GM19351 (cell line): ENCODE measurements at regions not wholly inside any gene's neighbourhood (a gene's known extent, or its start where the extent isn't known, plus 50 kb on each side); places are given as distances from the start of the nearest gene placed in this dataset.

Source experiments
- ATAC-seq: cut with Tn5 transposase; IDR thresholded peaks from one replicate; pipeline ENCODE4 v1.9.1; 2021; ENCODE audit warnings: mild to moderate bottlenecking, moderate library complexity; ENCODE audit not compliant: unreplicated experiment

DNA sequence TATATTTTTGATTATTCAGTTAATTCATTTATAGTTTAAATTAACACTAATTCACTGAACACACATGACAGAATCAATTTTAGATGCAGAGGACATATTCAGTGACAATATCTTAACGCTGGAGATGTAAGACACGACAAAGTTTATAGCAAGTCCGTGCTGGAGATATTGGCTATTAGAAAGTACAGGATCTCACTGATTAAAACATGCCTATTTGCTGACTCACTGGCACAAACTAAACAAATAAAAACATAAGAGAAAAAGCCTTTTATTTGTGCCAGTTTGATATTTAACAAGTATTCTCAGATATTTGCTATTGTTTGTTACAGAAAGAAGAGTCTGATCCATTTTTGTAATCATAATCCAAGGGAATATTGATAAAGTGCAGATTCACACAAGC, 1122.9 kb upstream of the B3GALT2 start:
- ATAC-seq, result no peak

DNA sequence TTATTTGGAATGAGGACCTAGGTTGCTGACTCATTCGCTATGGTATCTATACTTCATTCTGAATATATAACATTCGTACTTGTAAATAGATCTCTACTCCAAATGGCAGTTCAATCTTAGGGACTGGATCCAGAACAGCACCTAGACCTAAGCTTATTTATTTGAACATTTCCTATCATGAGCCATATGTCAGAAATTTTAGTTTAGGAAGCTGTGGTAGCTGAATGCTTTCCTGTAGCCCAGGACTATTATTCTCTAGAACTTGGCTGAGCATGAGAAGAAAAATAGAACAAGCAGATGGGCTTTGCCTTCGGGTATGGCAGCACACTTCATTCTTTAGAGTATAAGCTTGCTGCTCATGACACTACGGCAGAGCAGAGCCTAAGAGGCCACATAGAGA, 1114.4 kb upstream of the B3GALT2 start:
- ATAC-seq, result no peak

DNA sequence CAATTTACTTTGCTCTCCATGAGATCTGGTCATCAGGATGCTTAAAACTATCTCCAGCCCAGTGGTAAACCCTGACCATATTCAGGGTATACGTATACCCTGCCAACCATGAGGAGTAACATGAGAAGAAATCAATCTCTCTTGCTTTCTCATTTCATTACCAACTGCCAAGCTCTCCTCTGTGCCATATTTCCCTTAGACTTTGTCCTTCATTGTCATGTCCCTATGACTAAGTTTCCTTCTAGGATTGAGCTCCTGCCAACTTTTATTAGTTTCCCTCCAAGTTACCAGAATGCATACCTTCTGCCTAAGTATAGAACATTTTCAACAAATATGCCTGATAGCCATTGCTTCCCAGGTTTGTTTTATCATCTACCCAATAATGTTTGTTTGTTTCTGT, 1113.9 kb upstream of the B3GALT2 start:
- no peak for ATAC-seq

DNA sequence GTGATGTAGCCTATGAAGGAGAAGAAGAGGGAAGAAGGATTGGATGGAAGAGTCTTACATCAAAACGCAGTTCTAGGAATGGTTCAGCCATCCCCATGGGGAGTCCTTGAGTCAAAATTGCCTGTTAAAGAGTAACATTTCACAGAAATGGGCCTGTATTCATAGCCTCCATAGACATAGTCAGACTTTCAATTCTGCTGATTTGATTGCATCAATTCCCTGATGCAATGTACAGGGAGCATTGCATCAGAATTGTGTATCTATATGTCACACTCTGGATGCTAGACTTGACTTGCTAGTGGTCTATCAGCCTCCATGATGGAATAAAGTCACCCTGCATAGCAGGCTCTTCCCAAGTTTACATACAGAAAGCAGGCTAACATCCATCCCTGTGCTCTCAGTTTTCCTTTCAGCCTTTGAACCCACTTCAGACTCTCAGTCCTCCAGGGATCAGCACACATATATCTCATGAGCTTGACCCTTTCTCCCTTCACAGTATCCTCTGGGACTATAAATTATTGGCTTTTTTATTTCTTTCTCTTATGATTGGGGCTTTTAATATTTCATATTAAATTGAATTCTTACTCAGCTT, 1111.7 kb upstream of the B3GALT2 start:
- ATAC-seq, result no peak

DNA sequence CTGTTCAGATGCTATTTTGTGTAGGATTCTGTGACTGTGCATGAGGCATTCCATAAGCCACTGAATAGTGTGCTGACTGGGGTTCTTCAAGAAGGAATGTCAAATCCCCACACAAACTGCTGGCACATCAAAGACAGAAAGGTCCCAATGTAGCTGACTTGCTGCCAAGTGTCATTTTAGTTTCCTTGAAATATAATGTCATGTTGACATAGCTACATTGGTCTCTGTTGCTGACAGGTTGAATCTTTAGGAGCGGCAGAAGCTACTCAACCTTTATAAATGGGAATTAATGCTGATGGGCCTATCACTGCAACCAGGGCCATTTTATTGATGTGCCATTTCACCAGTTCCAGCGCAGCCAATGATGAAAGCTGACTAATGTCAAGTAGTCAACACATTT, 1110.7 kb upstream of the B3GALT2 start:
- no peak for ATAC-seq

DNA sequence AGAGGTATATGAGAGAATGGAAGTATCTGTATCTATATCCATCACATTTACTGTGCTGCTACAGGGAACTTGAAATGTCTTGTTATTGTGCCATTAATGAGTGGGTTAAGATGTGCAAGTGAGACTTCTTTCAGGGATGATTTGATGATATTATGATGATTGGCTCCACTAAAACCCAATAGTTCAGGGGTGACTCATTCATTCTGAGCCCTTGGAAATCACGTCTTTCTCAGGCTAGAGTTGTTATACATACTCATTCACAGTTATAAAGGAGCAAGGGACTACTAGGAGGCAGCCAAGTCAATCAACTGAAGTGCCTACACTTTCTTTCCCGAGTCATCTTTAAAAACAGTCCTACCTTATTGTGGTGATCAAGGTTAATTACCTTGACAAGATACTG, 1109.8 kb upstream of the B3GALT2 start:
- no peak for ATAC-seq

DNA sequence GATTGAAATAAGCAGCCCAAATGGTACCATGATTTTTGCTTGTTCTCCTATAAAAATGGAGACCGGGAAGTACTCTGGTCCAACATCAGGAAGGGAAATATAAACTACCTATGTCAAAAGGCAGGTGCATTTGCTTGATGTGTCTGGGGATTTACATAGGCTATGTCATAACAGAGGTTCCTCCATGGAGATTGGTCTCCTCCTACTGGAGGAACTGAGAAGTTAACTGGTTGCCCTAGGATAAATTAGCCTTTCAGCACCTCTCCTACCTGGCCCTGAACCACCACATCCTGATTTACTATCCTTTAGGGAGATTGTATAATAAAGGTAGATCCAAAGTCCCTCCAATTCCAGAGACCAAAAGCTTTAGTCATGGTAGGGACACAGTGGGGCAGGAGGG, 1109.3 kb upstream of the B3GALT2 start:
- ATAC-seq, result peak; percentile 94

DNA sequence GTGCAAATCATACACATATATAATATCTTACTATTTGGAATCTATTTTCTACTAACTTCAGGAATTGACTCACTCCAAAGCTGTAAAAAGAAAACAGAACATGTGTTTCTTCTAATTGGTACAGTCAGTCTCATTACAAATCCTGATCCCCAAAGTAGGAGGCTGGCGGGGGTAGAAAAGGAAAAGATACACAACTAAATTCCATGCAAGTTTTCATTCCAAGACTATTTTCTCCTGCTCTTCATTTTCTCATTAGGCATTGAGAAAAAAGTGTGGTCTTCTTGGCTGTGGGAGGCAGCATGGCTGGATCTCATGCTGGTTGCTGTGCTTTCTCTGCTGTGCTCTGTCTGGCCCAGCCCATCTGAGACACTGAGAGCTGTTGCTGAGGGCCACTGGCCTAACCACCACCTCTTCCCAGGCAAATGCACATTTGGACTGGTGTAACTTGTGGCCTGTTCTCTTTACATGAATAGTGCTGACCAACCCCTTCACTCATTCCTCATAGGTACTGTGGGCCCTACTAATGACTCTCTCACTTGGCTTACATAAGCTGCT, 1107.5 kb upstream of the B3GALT2 start:
- ATAC-seq, result no peak

DNA sequence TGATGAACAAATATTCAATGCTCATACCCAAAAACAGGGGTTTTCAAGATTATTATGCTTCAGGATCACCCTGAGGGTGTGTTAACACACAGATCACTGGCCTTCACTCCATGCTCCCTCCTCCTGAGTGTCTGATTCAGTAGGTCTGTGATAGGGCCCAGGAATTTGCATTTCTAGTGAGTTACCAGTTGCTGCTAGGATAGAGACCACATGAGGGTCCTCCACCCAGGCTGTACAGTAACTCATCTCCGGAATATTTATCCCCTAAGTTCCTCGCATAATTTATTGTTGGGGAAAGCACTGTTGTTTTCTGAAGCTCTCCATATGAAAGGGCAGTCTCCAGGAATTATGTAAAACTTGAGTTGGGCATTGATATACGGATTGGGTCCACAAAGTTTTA, 1106.6 kb upstream of the B3GALT2 start:
- ATAC-seq, result no peak

DNA sequence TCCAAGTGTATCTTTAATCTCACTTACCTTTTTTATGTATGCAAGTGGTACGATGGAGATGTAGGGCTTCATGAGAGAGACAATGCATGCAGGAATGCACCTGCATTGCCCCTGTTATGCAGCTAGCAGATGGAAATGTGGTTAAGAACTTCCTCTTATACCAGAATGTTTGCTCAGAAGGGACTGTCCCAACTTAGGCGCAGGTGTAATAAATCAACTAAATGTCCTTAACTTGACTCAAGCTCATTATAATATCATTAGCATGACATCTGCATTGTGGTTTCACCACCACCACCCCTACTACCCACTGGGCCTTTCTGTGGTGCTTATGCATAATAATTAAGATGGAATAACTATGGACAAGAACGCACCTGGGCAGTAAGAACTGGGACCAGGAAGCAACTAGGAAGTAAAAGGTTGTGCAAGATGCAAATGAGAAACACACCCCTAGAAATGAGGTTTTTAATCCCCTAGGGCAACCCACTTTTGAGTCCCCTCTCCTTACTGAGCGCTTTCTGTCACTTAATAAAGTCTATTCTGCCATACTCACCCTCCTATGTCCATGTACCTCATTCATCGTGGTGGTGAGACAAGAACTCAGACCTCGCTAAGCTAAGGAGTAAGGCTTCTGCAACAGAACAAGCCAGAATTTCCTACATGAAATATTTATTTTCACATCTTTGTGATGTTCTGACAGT, 1103.3 kb upstream of the B3GALT2 start:
- peak; percentile 95 for ATAC-seq

DNA sequence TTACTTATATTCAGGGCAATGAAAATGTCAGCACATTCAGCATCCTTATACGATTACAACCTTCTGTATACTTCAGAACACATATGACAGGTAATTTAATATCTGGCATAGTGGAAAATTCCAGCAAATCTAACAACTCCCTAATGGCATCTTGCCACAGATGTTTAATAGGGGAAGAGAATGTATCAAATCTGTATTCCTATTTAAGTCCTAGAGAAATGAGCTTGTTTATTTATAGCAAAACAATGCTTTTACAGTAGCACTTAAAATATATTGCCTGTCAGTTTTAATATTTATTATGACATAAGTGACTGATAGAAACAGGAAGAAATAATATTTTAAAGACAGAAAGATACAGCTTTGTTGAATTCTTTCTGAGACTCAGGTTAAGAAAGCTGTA, 1101.8 kb upstream of the B3GALT2 start:
- no peak for ATAC-seq

DNA sequence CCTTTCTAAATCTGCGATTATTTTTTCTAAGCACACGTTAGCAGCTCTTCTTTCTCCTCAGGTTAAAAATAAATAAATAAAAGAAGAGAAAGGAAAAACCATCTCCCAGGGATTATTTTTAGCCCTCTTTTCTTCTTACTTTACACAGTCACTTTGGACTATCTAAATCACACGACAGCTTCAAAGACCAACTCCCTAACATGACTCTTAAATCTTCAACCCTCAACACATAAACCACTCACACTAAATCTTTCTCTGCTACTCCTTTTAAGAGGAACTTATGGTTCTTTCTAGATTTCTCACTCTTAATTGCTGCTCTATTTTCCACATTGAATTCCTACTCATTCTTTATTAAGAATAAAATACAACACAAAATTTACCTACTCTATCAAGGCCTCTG, 1095.0 kb upstream of the B3GALT2 start:
- no peak for ATAC-seq

DNA sequence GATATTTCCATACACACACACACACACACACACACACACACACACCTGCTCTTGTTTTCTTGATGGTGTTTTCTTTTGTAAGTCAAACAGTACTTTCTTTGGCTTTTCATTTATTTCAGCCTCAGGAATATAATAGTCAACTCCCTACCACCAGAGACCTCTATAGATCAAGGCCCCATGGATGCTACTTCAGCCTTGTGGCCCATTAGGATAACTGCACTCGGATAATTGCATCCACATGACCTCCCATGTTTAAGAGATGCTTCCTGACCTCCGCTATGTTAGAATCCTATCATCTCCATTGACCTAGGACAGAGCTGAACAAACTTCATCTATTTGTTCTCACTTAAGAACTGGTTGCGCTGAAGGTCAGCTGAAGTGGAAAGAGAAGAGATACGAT, 1094.0 kb upstream of the B3GALT2 start:
- ATAC-seq, result no peak

DNA sequence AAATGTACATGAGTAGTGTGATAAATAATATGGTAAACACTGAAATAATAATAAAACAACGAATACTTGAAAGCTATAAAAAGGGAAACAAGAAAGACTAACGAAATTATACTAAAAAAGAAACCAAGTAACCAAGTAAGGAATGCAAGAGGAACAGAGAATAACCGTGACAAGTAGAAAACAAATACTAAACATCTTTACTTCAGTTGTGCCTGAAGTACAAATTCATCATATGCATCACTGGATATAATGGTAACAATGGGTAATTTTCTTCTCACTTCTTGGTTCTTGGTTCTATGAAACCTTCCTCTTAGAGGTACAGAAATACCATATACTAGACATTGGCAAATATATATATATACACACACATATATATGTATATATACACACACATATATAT, 1093.6 kb upstream of the B3GALT2 start:
- peak; percentile 93 for ATAC-seq

DNA sequence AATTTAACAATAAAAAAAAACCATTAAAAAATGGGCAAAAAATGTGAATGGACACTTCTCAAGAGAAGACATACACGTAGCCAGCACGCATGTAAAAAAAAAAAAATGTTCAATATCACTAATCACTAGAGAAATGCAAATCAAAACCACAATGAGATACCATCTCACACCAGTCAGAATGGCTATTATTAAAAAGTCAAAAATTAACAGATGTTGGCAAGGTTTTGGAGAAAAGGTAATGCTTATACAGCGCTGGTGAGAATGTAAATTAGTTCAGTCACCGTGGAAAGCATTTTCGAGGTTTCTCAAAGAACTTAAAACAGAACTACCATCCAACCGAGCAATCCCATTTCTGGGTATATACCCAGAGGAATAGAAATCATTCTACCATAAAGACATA, 1091.5 kb upstream of the B3GALT2 start:
- ATAC-seq, result peak; percentile 33

DNA sequence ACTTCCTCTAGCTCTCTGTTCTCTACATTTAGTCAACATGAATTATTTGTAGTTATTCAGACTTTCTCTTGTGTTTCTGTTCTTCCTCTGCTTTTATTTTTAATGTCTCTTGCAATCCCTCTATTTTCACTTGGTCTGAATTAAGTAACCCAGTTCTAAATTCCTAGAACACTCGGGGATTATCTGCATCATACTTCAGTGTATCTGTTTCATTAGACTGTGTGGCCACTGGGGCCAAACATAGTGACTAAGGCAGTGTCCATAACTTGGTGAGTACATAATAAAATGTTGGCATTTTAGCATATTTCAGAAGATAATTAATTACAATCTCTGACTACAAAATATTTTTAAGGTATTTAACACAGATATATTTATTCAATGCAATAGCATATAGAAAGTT, 1087.2 kb upstream of the B3GALT2 start:
- ATAC-seq, result no peak

DNA sequence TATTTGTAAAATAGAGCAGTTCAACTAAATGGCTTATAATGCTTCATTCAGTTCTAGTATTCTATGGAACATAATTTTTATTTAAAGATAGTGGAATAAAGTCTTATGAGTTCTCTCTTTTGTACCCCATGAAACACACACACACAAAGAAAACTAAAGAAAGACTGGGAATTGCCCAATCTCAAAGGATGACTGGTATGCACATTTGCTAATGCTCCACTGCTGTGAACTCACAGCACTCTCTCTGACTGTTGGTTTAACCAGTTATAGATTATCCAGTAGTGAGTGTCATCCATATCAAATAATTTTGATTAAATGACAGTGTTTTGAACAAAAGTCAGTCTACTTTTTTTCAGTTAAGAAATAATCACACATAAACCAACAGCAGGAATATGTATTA, 1082.4 kb upstream of the B3GALT2 start:
- no peak for ATAC-seq

DNA sequence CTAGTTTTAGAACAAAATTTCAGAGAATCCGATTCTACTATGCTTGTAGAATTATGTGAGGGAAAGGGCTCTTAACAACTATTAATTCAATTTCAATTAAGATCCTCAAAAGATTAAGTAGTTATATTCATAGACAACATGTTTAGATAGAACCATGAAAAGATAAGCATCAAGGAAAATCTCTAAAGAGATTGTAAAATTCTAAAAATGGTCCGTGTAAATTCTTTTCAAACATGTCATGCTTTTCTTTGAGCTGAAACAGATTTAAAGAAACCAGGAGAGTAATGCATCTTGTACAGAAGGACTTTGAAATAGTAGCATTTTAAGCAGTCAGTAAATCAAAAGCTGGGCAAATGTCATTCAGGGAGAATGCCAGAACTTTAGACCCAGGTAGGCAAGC, 1080.6 kb upstream of the B3GALT2 start:
- no peak for ATAC-seq

DNA sequence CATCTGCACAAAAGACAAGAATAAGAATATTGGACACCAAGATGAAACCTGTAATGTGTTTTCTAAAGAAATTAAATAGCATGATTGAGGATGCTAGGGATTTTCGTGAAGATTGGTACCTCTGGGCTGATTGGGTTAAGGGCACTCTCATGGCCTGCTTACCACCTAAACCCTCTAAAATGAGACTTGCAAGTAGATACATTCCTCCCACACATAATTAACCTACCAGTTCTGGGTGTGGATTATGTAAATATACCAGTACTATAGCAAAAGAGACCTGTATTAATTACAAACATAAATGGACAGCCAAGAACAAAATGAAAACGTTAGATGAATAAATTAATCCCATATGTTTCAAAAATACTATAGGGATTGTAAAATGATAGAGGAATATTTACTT, 1069.6 kb upstream of the B3GALT2 start:
- ATAC-seq, result no peak

DNA sequence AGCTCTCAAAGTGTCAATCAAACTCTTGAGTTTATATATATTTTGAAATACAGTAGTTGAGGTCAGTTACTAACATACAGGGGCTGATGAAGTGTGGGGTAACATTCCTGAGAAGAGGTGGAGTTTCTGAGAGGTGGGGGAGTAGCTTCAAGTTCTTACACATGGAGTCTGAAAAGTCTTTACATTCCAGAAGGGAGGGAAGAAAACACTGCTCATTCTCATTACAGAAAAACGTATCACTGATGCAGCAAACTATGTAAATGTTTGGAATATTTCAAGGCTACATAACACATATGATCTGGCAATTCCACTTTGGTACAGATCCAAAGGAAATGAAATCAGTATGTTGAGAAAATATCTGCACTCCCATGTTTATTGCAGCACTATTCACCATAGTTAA, 1065.8 kb upstream of the B3GALT2 start:
- ATAC-seq, result no peak

DNA sequence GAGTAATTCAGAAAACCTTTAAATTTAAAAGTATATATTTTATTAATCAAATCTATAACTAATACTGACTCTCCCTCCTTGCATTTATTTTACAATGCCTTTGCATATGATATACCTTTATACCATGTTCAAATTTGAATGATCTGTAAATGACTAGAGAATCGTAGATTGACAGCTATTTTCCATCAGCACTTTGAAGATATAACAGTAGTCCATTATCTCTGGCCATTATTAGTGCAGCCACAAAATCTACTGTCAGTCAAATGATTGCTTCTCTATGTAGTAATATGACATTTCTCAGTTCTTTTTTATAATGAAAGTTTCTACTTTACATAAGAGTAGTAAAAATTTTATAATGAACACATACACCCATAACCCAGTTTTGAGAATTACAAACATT, 1054.8 kb upstream of the B3GALT2 start:
- no peak for ATAC-seq

DNA sequence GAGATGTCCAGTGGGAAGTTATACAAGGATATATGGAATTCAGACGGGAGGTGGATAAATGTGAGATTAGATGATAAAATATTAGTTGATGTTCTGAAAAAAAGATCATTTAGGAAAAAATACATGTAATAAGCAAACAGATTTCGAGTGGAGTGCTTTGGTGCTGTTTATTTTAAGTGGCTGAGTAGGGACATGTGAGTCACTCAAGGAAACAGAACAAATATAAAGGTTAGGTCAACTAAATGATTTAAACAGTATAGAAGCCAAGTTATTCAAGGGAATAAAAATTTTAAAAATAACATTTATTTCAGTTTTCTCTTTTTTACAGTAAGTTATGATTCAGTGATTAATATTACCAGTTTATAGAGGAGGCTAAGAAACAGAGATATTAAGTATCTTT, 1046.7 kb upstream of the B3GALT2 start:
- no peak for ATAC-seq
